ENCODE measurements at regions not wholly inside any gene's neighbourhood (a gene's known extent, or its start where the extent isn't known, plus 50 kb on each side); places are given as distances from the start of the nearest gene placed in this dataset.

GRCh38 chr6:22152841-22153240 is 144.0 kb downstream of the PRL start:
- no peak overlapping the region for H3K18ac ChIP-seq (ENCODE audit: low read depth, low read length)
- in situ Hi-C loops (cut with MboI; ENCODE audit: low sequenced_read_pairs), result no loop called here
- CTCF ChIA-PET, result no interaction called here

More at GRCh38 chr6:22152841-22153240, 144.0 kb downstream of the PRL start:
- POLR2A ChIA-PET (ENCODE audit: unreplicated experiment), result no interaction called here
- H2BK5ac ChIP-seq (ENCODE audit: low read depth, low read length, poor library complexity, severe bottlenecking), result no peak overlapping the region
- no peak overlapping the region for H4K8ac ChIP-seq (ENCODE audit: low read depth in 2 of 2, low read length in 2 of 2)
- no peaks in the 10 kb centered on the region for H3K27me3 ChIP-seq (ENCODE audit: control insufficient read depth, insufficient read depth, low read length)
- dilution Hi-C loops (cut with HindIII; ENCODE audit: low sequenced_read_pairs, unreplicated experiment) (no loop called here), intact Hi-C loops (cut with micrococcal nuclease) (loop anchor here (10.0 kb wide), 1 partner anchor 1502 kb away; no protein-coding TSS in a partner anchor)
- H2AK5ac ChIP-seq (ENCODE audit: low read depth, low read length), result no peak overlapping the region
- BruUV-seq (replicated peaks), result no TSS peak
- H3K4me2 ChIP-seq (ENCODE audit: low read depth, low read length), result no peak overlapping the region
- H3K23ac ChIP-seq (ENCODE audit: low read depth, low read length), result no peak overlapping the region
- no peaks in the 10 kb centered on the region for H3K9me3 ChIP-seq (ENCODE audit: control insufficient read depth, insufficient read depth, low read length)
- ATAC-seq (ENCODE audit: low read depth), result no peak
- no peaks in the 10 kb centered on the region for H3K36me3 ChIP-seq (ENCODE audit: control insufficient read depth, insufficient read depth, low read length)
- no peak overlapping the region for H3K27ac ChIP-seq (ENCODE audit: insufficient read depth, low read length)
- H4K20me1 ChIP-seq (ENCODE audit: insufficient read depth, low read length), result no peaks in the 10 kb centered on the region
- H3K9me1 ChIP-seq (ENCODE audit: insufficient read depth, low read length), result peaks cover 3% of the 10 kb centered on the region; the same call in 1 of the 2 replicates
- TF ChIP-seq CTCF (conservative IDR thresholded peaks at IDR 0.05; ENCODE audit: low read depth, low read length), result no peak
- TF ChIP-seq BHLHE40 (IDR thresholded peaks at IDR 0.05; ENCODE audit: low read depth, low read length), result no peak
- DNase-seq, result no peak
- H2AFZ ChIP-seq (replicated peaks; ENCODE audit: low read length, poor library complexity), result no peak overlapping the region
- H3K4ac ChIP-seq (ENCODE audit: low read depth, low read length), result no peak overlapping the region
- no peak overlapping the region for H4K5ac ChIP-seq (ENCODE audit: low read depth, low read length)
- H3K14ac ChIP-seq (replicated peaks; ENCODE audit: low read depth, low read length), result no peak overlapping the region
- H3K4me3 ChIP-seq (ENCODE audit: insufficient read depth, low read depth, low read length), result no peak overlapping the region
- peaks cover 10% of the 10 kb centered on the region for H3K4me1 ChIP-seq (ENCODE audit: control insufficient read depth, insufficient read depth, low read length)
- H3K9ac ChIP-seq (ENCODE audit: low read depth, low read length), result no peak overlapping the region
- no peak overlapping the region for H4K91ac ChIP-seq (ENCODE audit: insufficient read depth, low read depth, low read length)
- H2BK120ac ChIP-seq (ENCODE audit: low read depth, low read length), result peak overlapping the region; percentile 25; the same call in 1 of the 2 replicates
- no peak overlapping the region for H2BK15ac ChIP-seq (ENCODE audit: low read depth, low read length)
- no peak overlapping the region for H3K56ac ChIP-seq (ENCODE audit: extremely low read depth, insufficient read depth, low read length)
- H3K79me1 ChIP-seq (ENCODE audit: low read depth in 1 of 2, low read length in 2 of 2), result peaks cover 0 to 3% of the 10 kb centered on the region in 2 experiments; a peak in 1 of 4 replicates
- no peak overlapping the region for H2AK9ac ChIP-seq (replicated peaks; ENCODE audit: low read depth, low read length, poor library complexity)
- peak overlapping the region; percentile 55; the same call in 1 of the 2 replicates for H2BK20ac ChIP-seq (ENCODE audit: low read depth, low read length)
